ENCODE measurements at regions not wholly inside any gene's neighbourhood (a gene's known extent, or its start where the extent isn't known, plus 50 kb on each side); places are given as distances from the start of the nearest gene placed in this dataset.
"Not testable (repeated sequence)": the region's sequence is repeated elsewhere in the genome, so short reads cannot be mapped to it uniquely, and the experiment has no call there.

DNA sequence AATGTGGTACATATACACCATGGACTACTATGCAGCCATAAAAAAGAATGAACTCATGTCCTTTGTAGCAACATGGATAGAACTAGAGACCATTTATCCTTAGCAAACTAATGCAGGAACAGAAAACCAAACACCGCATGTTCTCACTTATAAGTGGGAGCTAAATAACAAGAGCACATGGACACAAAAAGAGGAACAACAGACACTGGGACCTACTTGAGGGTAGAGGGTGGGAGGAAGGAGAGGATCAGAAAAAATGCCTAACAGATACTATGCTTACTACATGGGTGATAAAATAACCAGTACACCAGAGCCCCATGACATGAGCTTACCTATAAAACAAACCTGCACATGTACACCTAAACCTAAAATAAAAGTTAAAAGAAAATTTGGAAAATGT lies 82.0 kb upstream of the ADRB2 start:
- not testable (repeated sequence) for DNase-seq (ENCODE audit: low spot score)

DNA sequence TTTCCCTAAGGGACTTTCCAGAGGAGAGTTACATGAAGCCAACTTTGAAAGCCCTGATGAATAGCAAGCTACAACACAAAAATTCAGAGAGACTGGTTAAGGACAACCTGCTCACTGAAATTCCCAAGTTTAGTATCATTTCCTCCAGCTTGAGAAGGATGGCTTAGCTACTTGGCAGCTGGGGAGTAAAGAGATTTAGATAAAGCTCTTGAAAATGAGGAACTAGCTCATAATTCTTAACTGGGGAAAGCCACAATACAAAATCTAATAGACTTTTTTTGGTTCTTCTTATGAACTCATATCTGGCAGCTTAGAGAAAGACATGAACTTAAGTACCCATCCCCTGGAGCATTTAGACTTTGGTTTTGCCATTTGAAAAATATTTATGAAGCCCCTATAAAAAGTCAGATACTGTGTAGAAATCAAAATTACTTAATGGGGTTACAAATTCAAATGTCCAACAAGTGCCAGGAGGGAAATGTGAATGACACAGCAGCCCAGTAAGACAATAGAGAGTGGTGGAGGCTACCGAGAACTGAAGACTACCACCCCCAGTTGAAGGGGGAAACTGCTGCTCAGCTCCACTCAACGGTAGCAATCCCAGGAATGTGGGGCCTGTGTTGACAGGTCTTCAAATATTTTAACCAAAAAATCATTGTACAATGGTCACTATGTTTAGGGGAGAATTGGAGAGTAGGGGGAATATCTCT lies 79.4 kb upstream of the ADRB2 start:
- DNase-seq (ENCODE audit: low spot score), result no peak

DNA sequence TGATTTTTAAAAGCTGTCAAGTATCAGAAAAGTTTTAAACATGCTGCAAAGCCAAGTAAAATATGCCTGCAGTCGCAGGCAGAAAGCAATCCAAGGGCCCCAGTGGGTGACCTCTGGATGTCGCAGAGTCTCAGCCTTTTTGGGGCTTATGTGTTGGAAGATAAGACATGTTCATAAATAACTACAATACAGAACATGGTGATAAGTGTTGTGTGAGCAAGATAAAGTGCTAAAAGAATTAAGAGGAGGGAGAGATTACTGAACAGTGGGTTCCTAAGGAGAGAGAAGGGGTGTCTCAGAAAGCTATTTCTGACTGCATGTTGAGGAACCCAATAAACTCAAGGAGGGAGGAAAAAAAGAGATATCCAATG lies 78.9 kb upstream of the ADRB2 start:
- DNase-seq (ENCODE audit: low spot score), result no peak

DNA sequence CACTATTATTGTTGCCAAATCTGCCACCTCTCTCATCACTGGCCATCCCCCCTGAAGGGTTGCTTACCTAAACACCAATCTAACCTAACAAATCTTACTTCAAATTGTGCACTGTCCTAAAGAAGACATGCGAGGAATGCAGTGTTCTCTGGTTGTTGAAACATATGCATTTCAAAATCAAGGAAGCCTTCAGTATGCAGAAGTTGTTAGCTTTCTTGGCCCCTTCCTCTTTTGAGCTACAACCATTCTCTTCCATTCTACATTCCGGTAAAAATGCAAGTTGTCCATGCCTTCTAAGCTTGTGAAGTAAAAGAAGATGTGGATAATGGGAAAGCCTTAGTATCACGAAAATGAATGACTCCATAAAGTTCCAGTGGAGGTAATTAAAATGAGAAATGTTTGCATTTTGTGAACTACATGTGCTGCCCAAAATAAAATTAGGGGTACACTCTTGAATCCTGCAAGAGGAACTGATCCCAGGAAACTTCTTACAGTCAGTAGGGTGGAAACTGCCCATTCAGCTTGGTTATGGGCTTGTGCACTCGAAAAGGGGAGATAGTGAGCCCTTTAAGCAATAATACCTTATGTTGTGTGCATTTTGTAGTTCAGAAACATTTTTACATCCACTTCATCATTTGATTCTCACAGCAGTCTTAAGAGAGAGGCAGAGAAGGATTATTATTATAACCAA lies 77.6 kb upstream of the ADRB2 start:
- no peak for DNase-seq (ENCODE audit: low spot score)

DNA sequence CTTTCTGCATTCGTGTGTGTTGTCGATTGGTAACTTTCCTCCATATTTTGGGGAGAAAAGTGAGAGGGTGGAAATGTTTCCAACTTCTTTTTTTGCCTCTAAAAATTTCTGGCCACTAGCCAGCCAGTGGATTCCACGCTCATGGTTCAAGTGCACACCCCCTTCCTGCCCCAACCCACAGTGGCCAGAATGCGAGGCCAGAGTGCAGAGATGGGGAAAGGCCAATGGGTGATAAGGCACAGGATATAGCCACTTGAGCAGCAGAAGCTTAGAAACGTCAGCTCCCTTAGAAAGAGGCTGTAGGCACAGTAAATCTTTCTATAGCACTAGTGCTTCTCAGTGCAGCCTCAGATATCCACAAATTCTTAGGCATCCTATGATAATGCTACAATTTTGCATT lies 75.8 kb upstream of the ADRB2 start:
- DNase-seq (ENCODE audit: low spot score), result no peak

DNA sequence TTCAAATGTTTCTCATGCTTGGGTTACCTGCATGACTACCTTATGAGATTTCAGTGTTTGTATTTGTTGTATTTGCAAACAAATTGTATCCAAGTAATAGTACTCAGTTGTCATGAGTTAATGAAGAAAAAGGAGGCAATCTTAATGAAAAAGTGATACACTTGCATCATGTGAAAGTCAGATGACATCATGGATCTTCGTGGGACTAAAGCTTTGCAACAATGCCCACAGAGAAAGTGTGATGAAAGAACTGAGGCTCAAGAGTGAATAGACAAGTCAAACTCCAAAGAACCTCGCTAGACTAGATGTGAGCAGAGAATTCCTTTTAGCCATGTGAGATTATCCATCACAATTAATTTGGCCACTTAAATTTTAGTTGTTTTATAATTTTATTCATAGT lies 75.4 kb upstream of the ADRB2 start:
- DNase-seq (ENCODE audit: low spot score), result no peak

DNA sequence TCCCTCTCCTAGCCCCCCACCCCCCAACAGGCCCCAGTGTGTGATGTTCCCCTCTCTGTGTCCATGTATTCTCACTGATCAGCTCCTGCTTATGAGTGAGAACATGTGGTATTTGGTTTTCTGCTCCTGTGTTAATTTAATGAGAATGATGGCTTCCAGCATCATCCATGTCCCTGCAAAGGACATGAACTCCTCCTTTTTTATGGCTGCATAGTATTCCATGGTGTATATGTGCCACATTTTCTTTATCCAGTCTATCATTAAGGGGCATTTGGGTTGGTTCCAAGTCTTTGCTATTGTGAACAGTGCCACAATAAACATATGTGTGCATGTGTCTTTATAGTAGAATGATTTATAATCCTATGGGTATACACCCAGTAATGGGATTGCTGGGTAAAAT lies 74.0 kb upstream of the ADRB2 start:
- DNase-seq (ENCODE audit: low spot score), result not testable (repeated sequence)

DNA sequence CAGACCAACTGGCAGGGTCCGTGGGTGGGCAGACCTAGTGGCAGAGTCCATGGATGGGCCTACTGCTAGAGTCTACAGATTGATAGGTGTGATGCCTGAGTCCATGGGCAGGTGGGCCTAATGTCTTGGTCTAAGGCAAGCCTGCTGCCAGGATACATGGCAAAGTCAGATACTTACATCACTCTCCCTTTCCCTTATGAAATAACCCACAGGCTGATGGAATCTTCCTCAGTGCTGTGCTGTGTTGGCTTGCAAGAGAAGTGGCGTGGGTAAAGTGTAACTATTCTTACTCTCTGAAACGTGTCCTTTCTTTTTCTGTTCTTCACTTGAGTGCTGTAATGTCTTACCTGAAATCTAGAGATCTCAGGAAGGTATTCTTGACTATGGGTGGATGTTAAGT lies 67.3 kb upstream of the ADRB2 start:
- no peak for DNase-seq (ENCODE audit: low spot score)

DNA sequence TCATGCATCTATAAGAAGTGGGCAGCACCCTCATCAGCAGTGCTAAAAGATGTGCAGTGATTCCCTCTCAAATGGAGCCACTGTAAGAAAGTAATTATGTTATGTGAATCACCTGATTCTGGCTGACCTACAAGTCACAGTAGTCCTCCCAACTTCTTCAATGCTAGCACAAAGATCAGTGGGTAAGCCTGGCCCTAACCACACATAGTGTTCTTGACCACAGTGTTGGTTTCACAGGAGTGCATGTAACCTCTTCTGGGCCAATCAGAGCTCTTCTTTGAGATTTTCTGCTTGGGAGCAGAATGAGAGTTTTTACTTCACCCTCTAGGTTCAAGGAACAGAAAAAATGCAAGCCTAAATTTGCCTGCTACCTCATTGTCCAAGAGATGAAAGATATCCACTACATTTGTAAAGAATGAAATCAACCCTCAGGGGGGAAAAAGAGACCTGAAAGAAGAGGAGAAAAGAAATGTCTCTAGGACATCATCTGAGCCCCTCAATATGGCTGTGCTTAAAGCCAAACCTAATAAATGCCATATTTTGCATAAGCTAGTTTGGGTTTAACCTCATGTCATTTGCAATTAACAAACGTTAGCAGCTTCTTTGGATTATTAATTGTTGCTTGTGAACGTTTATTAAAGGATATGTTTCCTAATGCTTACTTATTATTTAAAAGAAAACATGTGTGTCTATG lies 65.3 kb upstream of the ADRB2 start:
- peak; percentile 5 for DNase-seq (ENCODE audit: low spot score)

DNA sequence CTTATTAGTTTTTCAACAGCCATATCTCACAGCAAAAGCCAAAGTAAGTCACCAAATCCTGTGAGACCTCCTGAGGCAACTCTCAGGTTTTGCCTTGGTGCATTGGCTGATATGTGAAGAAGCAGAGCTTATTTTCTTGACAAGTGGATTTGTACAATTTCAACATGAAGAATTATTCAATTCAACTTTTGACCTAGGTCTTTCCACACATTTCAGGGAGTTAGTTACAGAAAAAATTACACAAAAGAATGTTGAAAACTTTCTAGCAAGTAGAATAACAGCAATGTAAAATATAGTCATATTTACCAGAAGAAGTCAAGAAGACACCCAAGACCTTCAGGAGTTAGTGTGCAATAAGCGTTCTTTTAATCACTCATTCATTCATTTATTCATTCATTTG lies 62.4 kb upstream of the ADRB2 start:
- no peak for DNase-seq (ENCODE audit: low spot score)

DNA sequence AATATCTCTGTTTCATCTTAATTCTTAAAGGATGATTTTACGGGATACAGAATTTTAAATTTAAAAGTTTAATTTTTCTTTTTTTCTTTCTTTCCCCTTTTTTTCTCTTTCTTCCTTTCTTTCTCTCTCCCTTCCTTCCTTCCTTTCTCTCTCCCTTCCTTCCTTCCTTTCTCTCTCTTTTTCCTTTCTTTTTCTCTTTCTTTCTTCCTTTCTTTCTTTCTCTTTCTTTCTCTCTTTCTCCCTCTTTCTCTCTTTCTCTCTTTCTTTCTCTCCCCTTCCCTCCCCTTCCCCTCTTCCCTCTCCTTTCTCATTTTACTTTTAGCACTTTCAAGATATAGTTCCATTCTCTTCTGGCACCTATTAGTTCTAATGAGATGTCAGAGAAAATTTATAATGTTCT lies 61.4 kb upstream of the ADRB2 start:
- no peak for DNase-seq (ENCODE audit: low spot score)

DNA sequence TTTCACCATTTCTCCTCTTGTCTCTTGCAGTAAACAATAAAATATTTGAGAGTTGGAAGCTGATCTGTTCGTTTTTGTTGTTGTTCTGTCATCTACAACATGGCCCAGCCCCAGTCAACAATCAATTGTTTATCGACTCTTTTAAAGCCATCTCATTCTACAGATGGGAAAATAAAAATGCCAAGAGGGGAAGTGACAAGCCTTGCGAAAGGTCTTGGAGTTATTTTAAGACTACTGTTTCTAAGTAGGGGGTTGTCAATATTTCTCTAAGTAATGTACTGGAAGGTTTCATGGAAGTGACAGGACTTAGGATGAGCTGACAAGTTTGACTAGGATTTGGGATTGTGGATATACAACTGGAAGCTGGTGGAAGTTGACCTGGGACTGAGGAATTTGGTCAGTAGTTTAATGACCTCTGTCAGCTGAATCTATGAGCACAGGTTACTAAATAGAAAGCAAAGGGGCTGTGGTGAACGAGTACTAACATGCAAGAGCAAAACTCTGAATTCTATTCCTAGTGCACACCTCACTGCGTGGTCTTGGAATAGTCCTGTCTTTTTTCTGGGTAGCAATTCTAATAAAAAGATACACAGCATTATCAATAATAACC lies 57.5 kb upstream of the ADRB2 start:
- no peak for DNase-seq (ENCODE audit: low spot score)

DNA sequence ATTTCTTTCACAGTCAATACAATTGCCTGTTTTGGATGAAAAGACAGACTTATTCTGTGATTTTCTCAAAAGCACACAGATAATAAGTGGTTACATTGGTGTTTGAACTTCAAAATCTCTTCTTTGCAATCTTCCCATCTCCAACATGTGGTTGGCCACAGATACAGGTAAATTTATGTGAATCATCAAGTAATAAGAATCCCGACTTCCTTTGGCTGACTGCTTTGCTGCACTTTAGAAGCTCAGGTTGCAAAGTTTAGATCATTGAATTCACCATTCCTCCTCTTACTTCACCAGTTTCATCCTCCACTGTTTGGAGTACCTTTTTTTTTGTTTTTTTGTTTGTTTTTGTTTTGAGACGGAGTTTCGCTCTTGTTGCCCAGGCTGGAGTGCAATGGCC lies 56.5 kb upstream of the ADRB2 start:
- DNase-seq (ENCODE audit: low spot score), result no peak

DNA sequence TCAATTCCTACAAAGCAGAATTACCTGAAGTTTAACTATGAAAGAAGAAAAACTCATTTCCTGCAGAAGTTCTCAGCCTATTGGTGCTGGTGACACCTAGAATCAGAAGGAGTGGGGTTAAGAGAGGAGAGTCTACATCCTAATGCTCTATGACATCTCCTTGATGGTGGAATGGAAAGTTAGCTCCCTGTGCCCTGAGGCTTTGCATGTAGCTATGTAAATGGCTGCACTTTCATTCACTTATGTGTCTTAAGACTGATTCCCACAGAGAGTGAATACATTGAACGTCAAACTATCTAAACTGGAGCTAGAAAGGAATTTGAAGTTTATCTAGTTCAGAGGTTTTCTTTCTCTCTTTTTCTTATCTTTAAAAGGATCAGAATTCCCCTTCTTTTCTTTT lies 52.1 kb upstream of the ADRB2 start:
- no peak for DNase-seq (ENCODE audit: low spot score)

DNA sequence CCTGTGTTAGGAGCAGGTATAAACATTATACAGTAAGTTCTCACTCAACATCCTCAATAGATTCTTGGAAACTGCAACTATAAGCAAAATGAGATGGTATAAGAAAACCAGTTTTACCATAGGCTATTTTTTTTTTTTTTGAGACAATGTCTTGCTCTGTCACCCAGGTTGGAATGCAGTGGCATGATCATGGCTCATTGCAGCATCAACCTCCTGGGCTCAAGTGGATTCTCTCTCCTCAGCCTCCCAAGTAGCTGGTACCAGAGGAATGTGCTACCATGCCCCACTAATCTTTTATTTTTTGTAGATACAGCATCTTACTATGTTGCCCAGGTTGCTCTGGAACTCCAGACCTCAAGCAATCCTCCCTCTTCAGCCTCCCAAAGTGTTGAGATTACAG lies 50.1 kb upstream of the ADRB2 start:
- DNase-seq (ENCODE audit: low spot score), result no peak
